K562 (cell line): ENCODE measurements at regions not wholly inside any gene's neighbourhood (a gene's known extent, or its start where the extent isn't known, plus 50 kb on each side); places are given as distances from the start of the nearest gene placed in this dataset.

Experiments
- ATAC-seq: fragments of 200-7000 bp; cut with Tn5 transposase; 3 replicates; pipeline ENCODE4 v1.9.1; 2020; ENCODE audit warnings: moderate library complexity
- BruUV-seq: library from RNA; stranded (reverse); fragments of 400-500 nt; replicated peaks from 2 replicates; lab custom pipeline; 2021; lab: Mats Ljungman, UMichigan
- CTCF ChIA-PET: fragments of 300-600 bp; formaldehyde crosslinking; extraction: SDS; loops from one replicate; lab custom pipeline; 2021; ENCODE audit warnings: low intra/inter-chr PET ratio; lab: Yijun Ruan, JAX
- POLR2A ChIA-PET: fragments of 300-600, 350-650 bp; sonication (Branson Sonifier 250); formaldehyde crosslinking; extraction: SDS; loops from one replicate; lab custom pipeline; 2021; ENCODE audit warnings: antibody characterized with exemption, inconsistent platforms; lab: Yijun Ruan, JAX
- DNase-seq, 4 experiments: peaks; one replicate each; pipeline versions ENCODE4 v3.0.0 to v3.0.0-alpha.2; 2011 to 2018; ENCODE audit warnings: low spot score in 3 of 4, mixed read lengths in 3 of 4; ENCODE audit errors: extremely low read depth in 1 of 4
- FAIRE-seq: peaks from 2 replicates; lab custom pipeline; 2011; peaks lifted over from hg19 to GRCh38; lab: Jason Lieb, UNC
- H2AFZ ChIP-seq: 2 replicates; pipeline ENCODE4 v1.6.0; 2011; ENCODE audit warnings: low read depth, low read length, control low read depth, inconsistent platforms
- H3K27ac ChIP-seq: fragments of 200-600 bp; 3 replicates; pipeline ENCODE4 v1.8.0; 2011; ENCODE audit warnings: low read depth, mild to moderate bottlenecking, control low read depth, inconsistent platforms, low read length, moderate library complexity, mixed read lengths; ENCODE audit errors: extremely low read depth
- H3K27me3 ChIP-seq, 2 experiments: fragments of 300-600 bp in 1 of 2; 2 replicates in 1 of 2; 3 replicates in 1 of 2; pipeline versions ENCODE4 v1.6.0 to v1.8.0; 2011; ENCODE audit warnings: inconsistent platforms in 2 of 2, low read length in 2 of 2, mild to moderate bottlenecking in 1 of 2, mixed read lengths in 1 of 2, moderate library complexity in 1 of 2; ENCODE audit not compliant: control insufficient read depth in 2 of 2, insufficient read depth in 2 of 2
- H3K36me3 ChIP-seq: fragments of 300-600 bp; 3 replicates; pipeline ENCODE4 v1.8.0; 2011; ENCODE audit warnings: mild to moderate bottlenecking, low read length, inconsistent platforms; ENCODE audit not compliant: control insufficient read depth, insufficient read depth
- H3K4me1 ChIP-seq, 2 experiments: fragments of 200-600 bp in 1 of 2; replicated peaks in 1 of 2; 2 replicates in 1 of 2; 3 replicates in 1 of 2; pipeline versions ENCODE4 v1.5.1 to v1.8.0; 2011; ENCODE audit warnings: inconsistent platforms in 2 of 2, low read length in 2 of 2, mild to moderate bottlenecking in 1 of 2, mixed read lengths in 1 of 2, moderate library complexity in 1 of 2; ENCODE audit not compliant: control insufficient read depth in 2 of 2, insufficient read depth in 2 of 2
- H3K4me2 ChIP-seq: 2 replicates; pipeline ENCODE4 v1.6.1; 2011; ENCODE audit warnings: low read length, control low read depth, inconsistent platforms, mixed read lengths; ENCODE audit not compliant: insufficient read depth
- H3K4me3 ChIP-seq: fragments of 200-600 bp; sonication (generic), shearing (Covaris generic); 2 replicates; pipeline ENCODE4 v1.5.1; 2016; ENCODE audit warnings: control low read depth, inconsistent platforms
- H3K79me2 ChIP-seq: fragments of 200-600 bp; 3 replicates; pipeline ENCODE4 v1.8.0; 2011; ENCODE audit warnings: low read length, inconsistent platforms; ENCODE audit not compliant: control insufficient read depth, insufficient read depth
- H3K9ac ChIP-seq, 2 experiments: 2 replicates each; pipeline versions ENCODE4 v1.6.0 to v1.6.1; 2011; ENCODE audit warnings: low read depth in 2 of 2, low read length in 2 of 2, control low read depth in 1 of 2, inconsistent platforms in 1 of 2, mild to moderate bottlenecking in 1 of 2, mixed read lengths in 1 of 2; ENCODE audit not compliant: insufficient read depth in 1 of 2
- H3K9me1 ChIP-seq: one replicate; pipeline ENCODE4 v1.6.0; 2011; ENCODE audit warnings: inconsistent platforms, mild to moderate bottlenecking, low read length, moderate library complexity; ENCODE audit not compliant: control insufficient read depth, insufficient read depth
- H3K9me3 ChIP-seq: replicated peaks from 2 replicates; pipeline ENCODE4 v1.5.1; 2011; ENCODE audit warnings: low read depth, low read length, inconsistent platforms; ENCODE audit not compliant: control insufficient read depth, insufficient read depth
- H4K20me1 ChIP-seq: replicated peaks from 2 replicates; pipeline ENCODE4 v1.6.1; 2011; ENCODE audit warnings: low read length, inconsistent platforms, mixed read lengths; ENCODE audit not compliant: control insufficient read depth, insufficient read depth
- WGBS: fragments of 100-300 bp; shearing (Covaris generic); methylation state at CpG from one replicate; pipeline ENCODE4 v1.1.6; 2016; ENCODE audit warnings: low coverage, mixed read lengths; ENCODE audit not compliant: insufficient coverage; ENCODE audit errors: missing lambda C conversion rate; 5-methylcytosine and 5-hydroxymethylcytosine counted together
- in situ Hi-C: fragments of 300-500 bp; cut with MboI; formaldehyde crosslinking; loops from 4 replicates; pipeline ENCODE4 v1.15.0; 2018; ENCODE audit warnings: inconsistent platforms, mixed read lengths
- intact Hi-C: fragments of 100-400 bp; cut with micrococcal nuclease; formaldehyde crosslinking; loops from 2 replicates; pipeline ENCODE4 v1.14.2; 2022
- TF ChIP-seq, protein P1 (sequence below): sonication (generic); formaldehyde crosslinking; IDR thresholded peaks from 2 replicates; pipeline ENCODE4 v1.8.0; 2023; ENCODE audit warnings: missing genetic modification reagents, mild to moderate bottlenecking, borderline replicate concordance
- TF ChIP-seq, protein P2 (sequence below): fragments of 250-450 bp; sonication (Bioruptor Pico); IDR thresholded peaks from 2 replicates; pipeline ENCODE4 v1.5.0; 2022; ENCODE audit warnings: mild to moderate bottlenecking

DNA sequence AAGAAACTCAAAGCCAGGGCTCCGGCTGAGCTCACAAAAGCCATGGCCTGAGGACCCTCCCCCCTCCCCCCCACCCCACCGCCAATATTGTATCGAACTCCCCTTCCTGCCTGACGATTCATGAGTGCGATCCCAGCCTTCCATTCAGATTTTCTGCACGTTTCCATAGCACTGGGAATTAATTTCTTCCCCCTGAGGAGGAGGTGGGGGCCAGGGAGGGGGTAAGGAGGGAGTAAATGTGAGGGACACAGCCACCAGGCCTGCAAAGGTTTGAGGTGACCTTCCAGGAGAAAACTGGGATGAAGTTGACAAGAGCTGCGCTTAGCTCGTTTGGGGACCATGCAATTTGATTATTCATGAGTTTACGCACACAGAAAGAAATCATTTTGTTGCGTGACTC lies 527.7 kb downstream of the MN1 start:
- H2AFZ ChIP-seq: no peak overlapping the region
- H3K27me3 ChIP-seq: no peaks in the 10 kb centered on the region; a peak in 1 of 5 replicates
- no peak for DNase-seq
- FAIRE-seq: no peak
- no peak overlapping the region for H3K4me2 ChIP-seq
- in situ Hi-C loops (no loop called here), intact Hi-C loops (no loop called here)
- BruUV-seq: no TSS peak
- H4K20me1 ChIP-seq: no peaks in the 10 kb centered on the region
- H3K79me2 ChIP-seq: no peaks in the 10 kb centered on the region
- no peak overlapping the region for H3K4me3 ChIP-seq
- no peak overlapping the region for H3K27ac ChIP-seq
- CTCF ChIA-PET: no interaction called here
- ATAC-seq: no peak
- TF ChIP-seq, protein P1, sequence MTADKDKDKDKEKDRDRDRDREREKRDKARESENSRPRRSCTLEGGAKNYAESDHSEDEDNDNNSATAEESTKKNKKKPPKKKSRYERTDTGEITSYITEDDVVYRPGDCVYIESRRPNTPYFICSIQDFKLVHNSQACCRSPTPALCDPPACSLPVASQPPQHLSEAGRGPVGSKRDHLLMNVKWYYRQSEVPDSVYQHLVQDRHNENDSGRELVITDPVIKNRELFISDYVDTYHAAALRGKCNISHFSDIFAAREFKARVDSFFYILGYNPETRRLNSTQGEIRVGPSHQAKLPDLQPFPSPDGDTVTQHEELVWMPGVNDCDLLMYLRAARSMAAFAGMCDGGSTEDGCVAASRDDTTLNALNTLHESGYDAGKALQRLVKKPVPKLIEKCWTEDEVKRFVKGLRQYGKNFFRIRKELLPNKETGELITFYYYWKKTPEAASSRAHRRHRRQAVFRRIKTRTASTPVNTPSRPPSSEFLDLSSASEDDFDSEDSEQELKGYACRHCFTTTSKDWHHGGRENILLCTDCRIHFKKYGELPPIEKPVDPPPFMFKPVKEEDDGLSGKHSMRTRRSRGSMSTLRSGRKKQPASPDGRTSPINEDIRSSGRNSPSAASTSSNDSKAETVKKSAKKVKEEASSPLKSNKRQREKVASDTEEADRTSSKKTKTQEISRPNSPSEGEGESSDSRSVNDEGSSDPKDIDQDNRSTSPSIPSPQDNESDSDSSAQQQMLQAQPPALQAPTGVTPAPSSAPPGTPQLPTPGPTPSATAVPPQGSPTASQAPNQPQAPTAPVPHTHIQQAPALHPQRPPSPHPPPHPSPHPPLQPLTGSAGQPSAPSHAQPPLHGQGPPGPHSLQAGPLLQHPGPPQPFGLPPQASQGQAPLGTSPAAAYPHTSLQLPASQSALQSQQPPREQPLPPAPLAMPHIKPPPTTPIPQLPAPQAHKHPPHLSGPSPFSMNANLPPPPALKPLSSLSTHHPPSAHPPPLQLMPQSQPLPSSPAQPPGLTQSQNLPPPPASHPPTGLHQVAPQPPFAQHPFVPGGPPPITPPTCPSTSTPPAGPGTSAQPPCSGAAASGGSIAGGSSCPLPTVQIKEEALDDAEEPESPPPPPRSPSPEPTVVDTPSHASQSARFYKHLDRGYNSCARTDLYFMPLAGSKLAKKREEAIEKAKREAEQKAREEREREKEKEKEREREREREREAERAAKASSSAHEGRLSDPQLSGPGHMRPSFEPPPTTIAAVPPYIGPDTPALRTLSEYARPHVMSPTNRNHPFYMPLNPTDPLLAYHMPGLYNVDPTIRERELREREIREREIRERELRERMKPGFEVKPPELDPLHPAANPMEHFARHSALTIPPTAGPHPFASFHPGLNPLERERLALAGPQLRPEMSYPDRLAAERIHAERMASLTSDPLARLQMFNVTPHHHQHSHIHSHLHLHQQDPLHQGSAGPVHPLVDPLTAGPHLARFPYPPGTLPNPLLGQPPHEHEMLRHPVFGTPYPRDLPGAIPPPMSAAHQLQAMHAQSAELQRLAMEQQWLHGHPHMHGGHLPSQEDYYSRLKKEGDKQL (CRISPR knock-in tag): no peak
- TF ChIP-seq, protein P2, sequence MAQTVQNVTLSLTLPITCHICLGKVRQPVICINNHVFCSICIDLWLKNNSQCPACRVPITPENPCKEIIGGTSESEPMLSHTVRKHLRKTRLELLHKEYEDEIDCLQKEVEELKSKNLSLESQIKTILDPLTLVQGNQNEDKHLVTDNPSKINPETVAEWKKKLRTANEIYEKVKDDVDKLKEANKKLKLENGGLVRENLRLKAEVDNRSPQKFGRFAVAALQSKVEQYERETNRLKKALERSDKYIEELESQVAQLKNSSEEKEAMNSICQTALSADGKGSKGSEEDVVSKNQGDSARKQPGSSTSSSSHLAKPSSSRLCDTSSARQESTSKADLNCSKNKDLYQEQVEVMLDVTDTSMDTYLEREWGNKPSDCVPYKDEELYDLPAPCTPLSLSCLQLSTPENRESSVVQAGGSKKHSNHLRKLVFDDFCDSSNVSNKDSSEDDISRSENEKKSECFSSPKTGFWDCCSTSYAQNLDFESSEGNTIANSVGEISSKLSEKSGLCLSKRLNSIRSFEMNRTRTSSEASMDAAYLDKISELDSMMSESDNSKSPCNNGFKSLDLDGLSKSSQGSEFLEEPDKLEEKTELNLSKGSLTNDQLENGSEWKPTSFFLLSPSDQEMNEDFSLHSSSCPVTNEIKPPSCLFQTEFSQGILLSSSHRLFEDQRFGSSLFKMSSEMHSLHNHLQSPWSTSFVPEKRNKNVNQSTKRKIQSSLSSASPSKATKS: no peak
- TF ChIP-seq, all 486 proteins: peak for 0
- no peak overlapping the region for H3K9ac ChIP-seq
- H3K9me3 ChIP-seq: no peaks in the 10 kb centered on the region
- no peaks in the 10 kb centered on the region for H3K36me3 ChIP-seq
- H3K9me1 ChIP-seq: no peaks in the 10 kb centered on the region
- WGBS: 15% methylated on average over 3 of the region's 10 CpGs
- no peaks in the 10 kb centered on the region for H3K4me1 ChIP-seq
- POLR2A ChIA-PET: no interaction called here
